GM18508 (cell line): ENCODE measurements at regions not wholly inside any gene's neighbourhood (a gene's known extent, or its start where the extent isn't known, plus 50 kb on each side); places are given as distances from the start of the nearest gene placed in this dataset.

Source experiments
- ATAC-seq: cut with Tn5 transposase; IDR thresholded peaks from one replicate; pipeline ENCODE4 v1.9.1; 2021; ENCODE audit warnings: moderate number of reproducible peaks; ENCODE audit not compliant: insufficient read depth, unreplicated experiment

- no peak for ATAC-seq
These were observed 202.8 kb upstream of the BCL6 start for GRCh38 chr3:187947927-187948682.

- ATAC-seq: no peak
These were observed 204.0 kb upstream of the BCL6 start for GRCh38 chr3:187949093-187949820.

- no peak for ATAC-seq
These were observed 203.3 kb upstream of the LPP start for GRCh38 chr3:187950671-187951070.

- no peak for ATAC-seq
These were observed 202.3 kb upstream of the LPP start for GRCh38 chr3:187951452-187952190.

- no peak for ATAC-seq
These were observed 201.1 kb upstream of the LPP start for GRCh38 chr3:187952849-187953248.

- no peak for ATAC-seq
These were observed 199.5 kb upstream of the LPP start for GRCh38 chr3:187954516-187954872.

GRCh38 chr3:187954873-187955586, 198.9 kb upstream of the LPP start:
- ATAC-seq: no peak

GRCh38 chr3:187955587-187955952, 198.4 kb upstream of the LPP start:
- ATAC-seq: no peak

GRCh38 chr3:187957165-187957581, 196.8 kb upstream of the LPP start:
- no peak for ATAC-seq

- ATAC-seq: no peak
These were observed 196.4 kb upstream of the LPP start for GRCh38 chr3:187957582-187957981.

GRCh38 chr3:187958432-187959003, 195.4 kb upstream of the LPP start:
- no peak for ATAC-seq

GRCh38 chr3:187960820-187961219, 193.1 kb upstream of the LPP start:
- no peak for ATAC-seq

GRCh38 chr3:187961366-187961765, 192.6 kb upstream of the LPP start:
- no peak for ATAC-seq

GRCh38 chr3:187963003-187963676, 190.8 kb upstream of the LPP start:
- ATAC-seq: no peak

- no peak for ATAC-seq
These were observed 190.1 kb upstream of the LPP start for GRCh38 chr3:187963677-187964385.

- ATAC-seq: no peak
These were observed 189.2 kb upstream of the LPP start for GRCh38 chr3:187964760-187965159.

GRCh38 chr3:187966096-187966495, 187.9 kb upstream of the LPP start:
- ATAC-seq: no peak

- ATAC-seq: no peak
These were observed 187.1 kb upstream of the LPP start for GRCh38 chr3:187966636-187967406.
